Left ventricle myocardium superior (tissue), 1 donor: ENCODE measurements at regions not wholly inside any gene's neighbourhood (a gene's known extent, or its start where the extent isn't known, plus 50 kb on each side); places are given as distances from the start of the nearest gene placed in this dataset.
A peak's percentile ranks its signal among the peaks of the same experiment; 100 is the strongest.

Experiments
- ATAC-seq: fragments of 200-7000 bp; cut with Tn5 transposase; one replicate; pipeline ENCODE4 v1.9.1; 2020; ENCODE audit warnings: mild to moderate bottlenecking, moderate library complexity
- DNase-seq: peaks from one replicate; pipeline ENCODE4 v3.0.0-alpha.2; 2020
- intact Hi-C: fragments of 100-400 bp; cut with micrococcal nuclease; formaldehyde crosslinking; loops from one replicate; pipeline ENCODE4 v1.11.0; 2022
- donor health status: DM: no; HTN: yes; CAD: no; lungs with severe emphysema.

DNA sequence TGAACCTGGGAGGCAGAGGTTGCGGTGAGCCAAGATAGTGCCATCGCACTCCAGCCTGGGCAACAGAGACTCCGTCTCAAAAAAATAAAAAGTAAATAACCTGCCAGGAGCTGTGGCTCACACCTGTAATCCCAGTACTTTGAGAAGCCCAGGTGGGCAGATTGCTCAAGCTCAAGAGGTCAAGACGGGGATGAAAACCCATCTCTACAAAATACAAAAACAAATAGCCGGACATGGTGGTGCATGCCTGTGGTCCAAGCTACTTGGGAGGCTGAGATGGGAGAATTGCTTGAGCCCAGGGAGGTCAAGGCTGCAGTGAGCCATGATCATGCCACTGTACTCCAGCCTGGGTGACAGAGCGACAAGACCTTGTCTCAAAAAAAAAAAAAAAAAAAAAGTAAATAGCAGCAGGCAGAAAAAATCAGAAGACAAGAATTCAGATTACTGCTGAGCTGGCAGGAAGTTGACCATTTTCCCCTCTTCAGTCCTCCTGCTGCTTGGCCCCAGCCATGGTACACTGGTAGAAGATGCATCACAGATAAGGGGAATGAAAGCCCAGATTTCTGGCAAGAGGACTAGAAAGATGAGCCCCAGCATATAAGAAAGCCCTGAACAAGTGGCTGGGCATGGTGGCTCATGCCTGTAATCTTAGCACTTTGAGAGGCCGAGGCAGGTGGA is 97.6 kb downstream of the TOMM20 start:
- DNase-seq (no peak), ATAC-seq (no peak)
- intact Hi-C loops = no loop called here

DNA sequence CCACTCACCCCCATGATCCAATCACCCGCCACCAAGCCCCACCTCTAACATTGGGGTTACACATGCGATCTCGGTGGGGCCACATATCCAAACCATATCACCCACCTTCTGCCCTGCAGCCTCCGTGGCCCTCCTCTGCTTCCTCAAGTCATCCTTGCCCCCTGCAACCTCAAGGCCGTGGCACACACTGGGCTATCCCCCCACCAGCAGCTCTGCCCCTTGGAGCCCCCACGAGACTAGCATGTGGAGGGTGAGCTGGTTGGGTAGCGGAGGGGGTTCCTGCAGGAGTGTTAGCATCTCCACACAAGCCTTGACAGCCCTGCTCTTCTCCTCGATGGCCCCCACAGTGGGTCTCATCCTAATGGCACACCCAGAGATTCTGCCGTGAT is 100.8 kb downstream of the TOMM20 start:
- ATAC-seq (no peak), DNase-seq (no peak)
- intact Hi-C loops = no loop called here

DNA sequence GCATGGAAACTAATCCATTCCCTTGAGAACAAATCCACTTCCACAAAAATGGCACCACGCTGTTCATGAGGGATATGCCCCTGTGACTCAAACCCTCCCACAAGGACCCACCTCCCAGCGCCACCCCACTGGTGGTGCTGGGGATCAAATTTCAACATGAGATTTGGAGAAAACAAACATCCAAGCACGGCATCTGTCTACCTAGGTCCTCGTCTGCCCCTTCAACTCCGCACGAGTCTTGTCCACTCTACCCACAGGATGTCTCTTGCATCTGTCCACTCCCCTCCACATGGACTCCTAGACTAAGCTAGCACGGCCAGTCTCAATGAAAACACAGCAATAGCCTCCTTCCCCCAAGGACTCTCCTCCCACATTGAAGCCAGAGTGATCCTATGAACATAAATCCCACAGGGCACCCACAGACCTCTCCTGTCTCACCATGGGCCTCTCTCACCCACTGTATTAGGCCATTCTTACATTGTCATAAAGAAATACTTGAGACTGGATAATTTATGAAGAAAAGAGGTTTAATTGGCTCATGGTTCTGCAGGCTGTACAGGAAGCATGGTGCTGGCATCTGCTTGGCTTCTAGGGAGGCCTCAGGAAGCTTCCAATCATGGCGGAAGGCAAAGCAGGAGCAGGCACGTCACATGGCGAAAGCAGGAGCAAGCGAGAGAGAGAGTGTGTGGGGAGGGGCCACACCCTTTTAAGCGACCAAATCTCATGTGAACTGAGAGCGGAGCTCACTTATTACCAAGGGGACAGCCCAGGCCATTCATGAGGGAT is 101.4 kb downstream of the TOMM20 start:
- no peak for DNase-seq
- intact Hi-C loops = no loop called here
- no peak for ATAC-seq

DNA sequence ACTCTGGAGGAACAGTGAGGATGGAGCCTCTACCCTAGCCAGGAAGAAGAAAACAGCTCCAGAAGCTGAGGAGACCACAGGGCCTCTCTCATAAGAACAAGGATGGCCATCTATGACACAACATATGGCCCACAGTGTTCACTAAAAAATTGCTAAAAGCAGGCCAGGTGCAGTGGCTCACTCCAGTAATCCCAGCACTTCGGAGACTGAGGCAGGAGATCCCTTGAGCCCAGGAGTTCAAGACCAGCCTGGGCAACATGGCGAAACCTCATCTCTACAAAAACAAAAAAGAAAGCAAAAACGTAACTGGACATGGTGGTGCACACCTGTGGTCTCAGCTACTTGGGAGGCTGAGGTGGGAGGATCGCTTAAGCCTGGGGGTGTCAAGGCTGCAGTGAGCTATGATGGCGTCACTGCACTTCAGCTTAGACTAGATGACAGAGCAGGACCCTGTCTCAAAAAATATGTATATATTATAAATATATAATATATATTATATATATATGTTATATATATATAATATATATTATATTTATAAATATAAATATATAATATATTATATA is 103.1 kb downstream of the TOMM20 start:
- ATAC-seq (no peak), DNase-seq (no peak)
- intact Hi-C loops = no loop called here

GRCh38 chr1:235024711-235025421 is 103.8 kb downstream of the TOMM20 start:
- no peak for DNase-seq
- no peak for ATAC-seq
- intact Hi-C loops = no loop called here

DNA sequence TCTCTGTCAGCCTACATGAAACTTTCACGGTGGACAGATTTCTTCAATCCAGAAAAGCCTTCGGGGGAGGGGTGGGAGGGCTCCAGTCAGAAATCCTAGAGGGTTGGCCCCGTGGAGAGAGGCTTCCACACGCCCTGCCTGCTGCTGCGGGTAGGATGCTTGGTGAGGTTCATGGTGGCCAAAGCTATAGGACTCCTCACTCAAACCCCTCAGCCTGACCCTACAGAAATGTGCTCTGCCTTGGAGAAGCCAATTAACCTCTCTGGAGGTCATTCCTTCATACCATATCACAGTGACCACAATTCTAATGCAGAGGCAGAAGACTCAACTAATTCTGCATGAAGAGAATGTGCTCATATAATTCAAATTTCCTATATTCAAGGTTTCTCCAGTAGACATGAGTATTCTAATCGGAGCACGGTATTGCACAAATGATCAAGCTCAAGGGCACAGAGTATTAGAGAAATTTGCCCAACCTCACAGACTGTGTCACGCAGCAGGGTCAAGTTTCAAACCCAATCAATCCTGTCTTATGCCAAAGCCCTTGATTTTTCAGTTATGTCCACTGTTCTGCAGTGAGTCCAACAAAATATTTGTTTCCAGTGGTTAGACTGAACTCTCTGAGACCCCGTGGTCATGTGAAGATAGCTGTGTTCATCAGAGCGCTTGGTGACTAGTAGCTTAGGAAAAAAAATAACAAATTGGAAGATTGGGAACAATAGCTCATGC is 104.8 kb downstream of the TOMM20 start:
- intact Hi-C loops = no loop called here
- ATAC-seq = no peak
- no peak for DNase-seq

DNA sequence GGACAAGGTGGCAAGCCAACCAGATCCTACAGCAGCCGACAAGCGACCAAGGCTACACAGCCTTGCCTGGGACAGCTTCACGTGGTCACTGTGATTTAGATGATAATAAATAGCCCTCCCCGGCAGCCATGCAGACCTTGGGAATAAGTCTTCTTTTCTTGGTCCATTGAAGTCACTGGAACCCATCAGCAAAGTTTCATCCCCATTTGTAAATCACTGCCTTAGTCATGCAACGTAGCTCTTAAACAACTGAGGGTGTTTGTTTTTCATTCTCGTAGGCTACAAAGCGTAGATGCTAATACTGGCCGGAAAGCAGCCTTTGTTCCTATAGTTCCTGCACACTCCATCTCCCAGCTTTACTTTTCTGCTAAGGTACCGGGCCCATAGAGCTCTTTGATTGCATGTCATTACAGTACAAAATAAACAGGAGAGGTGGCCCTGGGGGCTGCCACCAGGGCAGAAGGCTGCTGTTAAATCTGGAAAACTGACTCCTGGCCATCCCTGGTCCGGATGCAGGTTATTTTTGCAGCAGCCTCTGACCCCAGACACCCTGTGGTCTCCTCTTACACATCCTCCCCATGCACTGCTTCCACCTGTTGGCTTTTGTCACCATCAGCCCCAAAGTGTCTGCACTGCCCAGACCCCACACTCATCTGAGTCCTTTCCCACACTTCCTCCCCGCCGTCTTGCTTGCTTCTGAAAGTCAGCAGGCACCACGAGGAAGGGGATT is 105.5 kb downstream of the TOMM20 start:
- intact Hi-C loops = no loop called here
- ATAC-seq (no peak), DNase-seq (no peak)

- DNase-seq = no peak
- ATAC-seq = peak; percentile 58
- intact Hi-C loops = no loop called here
Observed at GRCh38 chr1:235022341-235022980, 106.2 kb downstream of the TOMM20 start.

GRCh38 chr1:235021815-235022214 is 106.8 kb downstream of the TOMM20 start:
- DNase-seq (no peak), ATAC-seq (no peak)
- intact Hi-C loops = no loop called here

DNA sequence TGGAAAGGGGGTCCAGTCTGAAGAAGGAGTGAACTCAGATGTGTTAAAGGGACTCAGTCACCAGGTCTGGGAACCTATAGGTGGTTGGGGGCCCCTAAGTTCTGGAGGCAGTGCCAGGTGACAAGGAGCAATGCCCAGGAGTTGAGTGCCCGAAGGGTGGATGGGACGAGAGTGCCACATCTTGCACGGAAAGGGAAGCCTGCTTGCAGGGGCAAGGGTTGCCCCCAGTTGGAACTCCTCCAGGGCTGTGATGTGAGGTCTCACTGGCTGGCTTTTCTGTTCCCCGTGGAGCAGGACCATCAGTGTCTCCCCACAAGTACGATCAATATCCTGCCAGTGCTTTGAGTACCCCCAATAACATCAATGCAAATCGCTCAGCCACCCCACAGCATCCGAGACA is 107.3 kb downstream of the TOMM20 start:
- DNase-seq (no peak), ATAC-seq (no peak)
- intact Hi-C loops = no loop called here

DNA sequence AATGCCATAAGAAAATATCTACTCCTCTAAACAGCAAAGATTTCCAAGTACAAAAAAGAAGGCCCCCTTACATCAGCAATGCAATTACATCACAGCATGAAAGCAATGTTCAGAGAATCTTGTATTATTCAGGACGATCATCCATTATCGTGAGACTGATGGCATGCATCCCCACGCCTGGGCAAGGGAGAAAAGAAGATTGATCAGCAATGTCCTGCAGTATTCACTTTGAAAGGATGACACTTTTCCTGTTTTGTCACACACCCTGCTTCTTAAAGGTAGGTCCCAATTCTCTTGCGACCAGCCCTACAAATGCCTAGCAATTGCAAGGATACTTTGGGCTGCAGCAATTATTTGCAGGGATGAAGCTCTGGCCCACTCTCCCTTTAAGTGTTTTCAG is 108.7 kb downstream of the TOMM20 start:
- no peak for ATAC-seq
- intact Hi-C loops = no loop called here
- DNase-seq = no peak

GRCh38 chr1:235019471-235019870 is 109.2 kb downstream of the TOMM20 start:
- no peak for ATAC-seq
- no peak for DNase-seq
- intact Hi-C loops = no loop called here

DNA sequence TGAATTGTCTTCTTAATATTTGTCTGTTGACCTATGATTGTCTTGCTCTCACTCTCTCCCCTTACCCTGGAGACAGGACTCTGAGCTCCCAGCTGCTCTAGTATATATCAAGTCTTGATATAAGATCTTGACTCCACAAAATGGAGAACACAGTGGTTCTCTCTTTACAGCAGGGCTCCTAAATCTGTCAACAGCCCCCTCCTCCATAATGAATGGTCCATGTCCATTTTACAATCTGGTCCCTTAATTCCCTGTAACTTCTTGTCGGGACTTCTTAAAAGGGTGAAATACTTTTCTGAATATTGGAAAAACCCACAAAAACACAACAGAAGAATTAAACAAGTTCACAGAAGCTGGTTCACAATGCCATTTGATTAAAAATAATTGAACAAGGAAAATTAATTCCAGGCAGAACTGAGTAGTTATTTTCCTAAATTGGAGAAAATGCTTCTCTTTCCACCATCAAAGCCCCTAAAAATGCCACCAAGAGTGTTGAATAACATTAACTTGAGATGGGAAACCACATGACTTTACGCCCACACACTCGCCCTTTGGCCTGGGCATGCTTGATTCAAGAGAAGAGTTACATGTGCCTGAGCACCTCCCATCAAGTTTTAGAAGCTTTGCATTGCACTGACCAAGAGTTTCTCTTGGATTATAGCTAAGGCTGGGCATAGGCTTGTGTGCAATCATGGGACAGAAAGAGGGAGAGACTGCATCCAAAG is 109.8 kb downstream of the TOMM20 start:
- ATAC-seq (no peak), DNase-seq (no peak)
- intact Hi-C loops = no loop called here

DNA sequence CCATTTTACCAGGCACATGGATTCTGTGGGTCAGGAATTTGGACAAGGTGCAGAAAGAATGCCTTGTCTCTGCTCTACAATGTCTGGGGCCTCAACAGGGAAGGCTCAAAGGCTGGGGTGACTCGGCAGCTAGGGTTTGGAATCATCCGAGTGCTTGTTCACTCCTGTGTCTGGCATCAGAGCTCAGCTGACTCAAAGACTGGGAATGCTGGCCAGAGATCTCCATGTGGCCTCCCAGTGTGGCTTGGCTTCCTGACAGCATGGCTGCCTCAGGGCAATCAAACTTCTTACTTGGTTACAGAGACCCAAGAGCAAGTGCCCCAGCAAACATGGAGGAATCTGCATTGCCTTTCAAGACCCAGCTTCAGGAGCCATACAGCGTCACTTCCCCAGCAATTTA is 110.5 kb downstream of the TOMM20 start:
- no peak for ATAC-seq
- DNase-seq = no peak
- intact Hi-C loops = no loop called here

- DNase-seq = no peak
- intact Hi-C loops = no loop called here
- no peak for ATAC-seq
Observed at GRCh38 chr1:235017719-235018118, 110.9 kb downstream of the TOMM20 start.

- ATAC-seq (no peak), DNase-seq (no peak)
- intact Hi-C loops = no loop called here
Observed at GRCh38 chr1:235017191-235017590, 111.4 kb downstream of the TOMM20 start.

DNA sequence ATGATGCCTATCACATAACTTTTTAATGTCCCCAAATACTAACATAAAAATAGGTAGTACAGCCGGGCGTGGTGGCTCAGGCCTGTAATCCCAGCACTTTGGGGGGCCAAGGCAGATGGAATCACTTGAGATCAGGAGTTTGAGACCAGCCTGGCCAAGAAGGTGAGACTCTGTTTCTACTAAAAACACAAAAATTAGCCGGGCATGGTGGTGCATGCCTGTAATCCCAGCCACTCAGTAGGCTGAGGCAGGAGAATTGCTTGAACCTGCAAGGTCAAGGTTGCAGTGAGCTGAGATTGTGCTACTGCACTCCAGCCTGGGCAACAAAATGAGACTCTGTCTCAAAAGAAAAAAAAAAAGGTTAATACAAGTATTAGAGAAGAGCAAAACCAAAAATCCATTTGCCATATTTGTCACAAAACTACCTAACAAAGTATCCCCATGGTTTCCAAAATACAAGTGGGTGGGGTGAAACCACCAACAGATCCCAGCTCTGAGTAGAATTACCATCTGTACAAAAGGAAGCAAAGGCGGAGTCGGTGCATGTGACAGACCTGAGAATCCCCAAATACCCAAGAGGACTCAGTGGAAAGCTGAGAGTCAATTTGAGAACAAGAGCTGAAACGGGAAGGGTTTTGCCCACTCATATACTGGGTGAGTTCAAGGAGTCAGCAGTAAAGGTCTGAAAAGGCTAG is 113.2 kb downstream of the TOMM20 start:
- ATAC-seq = no peak
- intact Hi-C loops = no loop called here
- DNase-seq = no peak
